ENCODE measurements at regions not wholly inside any gene's neighbourhood (a gene's known extent, or its start where the extent isn't known, plus 50 kb on each side); places are given as distances from the start of the nearest gene placed in this dataset.

- DNase-seq (ENCODE audit: low read depth) (no peak), FAIRE-seq (no peak)
- no peak overlapping the region for H3K4me3 Mint-ChIP-seq (ENCODE audit: unreplicated experiment)
Measured at GRCh38 chr10:94238006-94238617, 124.6 kb downstream of the NOC3L start.

GRCh38 chr10:94239696-94240095, 123.0 kb downstream of the NOC3L start:
- no peak for TF ChIP-seq CTCF (IDR thresholded peaks at IDR 0.05; ENCODE audit: insufficient read depth, low read depth, low read length)
- TF ChIP-seq EZH2 (IDR thresholded peaks at IDR 0.05; ENCODE audit: insufficient read depth, low read length), result no peak
- H3K27ac ChIP-seq (ENCODE audit: low read depth, low read length), result no peak overlapping the region
- no peak overlapping the region for H3K27ac Mint-ChIP-seq (ENCODE audit: unreplicated experiment)

More at GRCh38 chr10:94238006-94238617, 124.6 kb downstream of the NOC3L start:
- Histone ChIP-seq H3K27me3 (ENCODE audit: insufficient read depth, low read length) (no peaks in the 10 kb centered on the region), H3K4me3 (ENCODE audit: insufficient read depth, low read depth, low read length) (no peak overlapping the region), H4K20me1 (ENCODE audit: insufficient read depth, low read length) (no peaks in the 10 kb centered on the region), H3K27ac (ENCODE audit: low read depth, low read length) (no peak overlapping the region), H3K79me2 (ENCODE audit: insufficient read depth, low read length) (no peaks in the 10 kb centered on the region), H3K4me1 (ENCODE audit: insufficient read depth, low read length) (no peaks in the 10 kb centered on the region), H3K36me3 (ENCODE audit: insufficient read depth, low read length) (no peaks in the 10 kb centered on the region), H3K9me3 (ENCODE audit: insufficient read depth, low read depth, low read length) (no peaks in the 10 kb centered on the region), H3K4me2 (ENCODE audit: low read length) (no peak overlapping the region), H2AFZ (ENCODE audit: low read depth, low read length) (no peak overlapping the region), H3K9ac (ENCODE audit: low read length) (no peak overlapping the region)
- Mint-ChIP-seq H3K36me3 (ENCODE audit: low read depth, unreplicated experiment) (no peaks in the 10 kb centered on the region), H3K4me1 (ENCODE audit: low read depth, unreplicated experiment) (no peaks in the 10 kb centered on the region), H3K9me3 (ENCODE audit: unreplicated experiment) (no peaks in the 10 kb centered on the region), H3K27ac (ENCODE audit: unreplicated experiment) (no peak overlapping the region), H3K27me3 (ENCODE audit: low read depth, unreplicated experiment) (peaks cover 3% of the 10 kb centered on the region)
- TF ChIP-seq CTCF (IDR thresholded peaks at IDR 0.05; ENCODE audit: insufficient read depth, low read depth, low read length) (no peak), EZH2 (IDR thresholded peaks at IDR 0.05; ENCODE audit: insufficient read depth, low read length) (no peak)

GRCh38 chr10:94240491-94240890, 122.2 kb downstream of the NOC3L start:
- H3K27ac Mint-ChIP-seq (ENCODE audit: unreplicated experiment), result no peak overlapping the region

More at GRCh38 chr10:94239696-94240095, 123.0 kb downstream of the NOC3L start:
- no peak for DNase-seq (ENCODE audit: low read depth)
- Mint-ChIP-seq H3K9me3 (ENCODE audit: unreplicated experiment) (no peaks in the 10 kb centered on the region), H3K4me1 (ENCODE audit: low read depth, unreplicated experiment) (no peaks in the 10 kb centered on the region), H3K4me3 (ENCODE audit: unreplicated experiment) (no peak overlapping the region), H3K36me3 (ENCODE audit: low read depth, unreplicated experiment) (no peaks in the 10 kb centered on the region), H3K27me3 (ENCODE audit: low read depth, unreplicated experiment) (no peaks in the 10 kb centered on the region)
- no peak for FAIRE-seq
- H3K36me3 ChIP-seq (ENCODE audit: insufficient read depth, low read length), result no peaks in the 10 kb centered on the region
- no peak overlapping the region for H3K4me2 ChIP-seq (ENCODE audit: low read length)
- H3K4me1 ChIP-seq (ENCODE audit: insufficient read depth, low read length), result no peaks in the 10 kb centered on the region
- H3K4me3 ChIP-seq (ENCODE audit: insufficient read depth, low read depth, low read length), result no peak overlapping the region
- no peaks in the 10 kb centered on the region for H3K79me2 ChIP-seq (ENCODE audit: insufficient read depth, low read length)
- H3K9ac ChIP-seq (ENCODE audit: low read length), result no peak overlapping the region
- H3K9me3 ChIP-seq (ENCODE audit: insufficient read depth, low read depth, low read length), result no peaks in the 10 kb centered on the region
- no peak overlapping the region for H2AFZ ChIP-seq (ENCODE audit: low read depth, low read length)
- no peaks in the 10 kb centered on the region for H3K27me3 ChIP-seq (ENCODE audit: insufficient read depth, low read length)
- H4K20me1 ChIP-seq (ENCODE audit: insufficient read depth, low read length), result no peaks in the 10 kb centered on the region

More at GRCh38 chr10:94240491-94240890, 122.2 kb downstream of the NOC3L start:
- Mint-ChIP-seq H3K36me3 (ENCODE audit: low read depth, unreplicated experiment) (no peaks in the 10 kb centered on the region), H3K27me3 (ENCODE audit: low read depth, unreplicated experiment) (no peaks in the 10 kb centered on the region), H3K4me3 (ENCODE audit: unreplicated experiment) (no peak overlapping the region), H3K4me1 (ENCODE audit: low read depth, unreplicated experiment) (no peaks in the 10 kb centered on the region), H3K9me3 (ENCODE audit: unreplicated experiment) (no peaks in the 10 kb centered on the region)
- no peaks in the 10 kb centered on the region for H3K4me1 ChIP-seq (ENCODE audit: insufficient read depth, low read length)
- no peak overlapping the region for H3K27ac ChIP-seq (ENCODE audit: low read depth, low read length)
- no peaks in the 10 kb centered on the region for H4K20me1 ChIP-seq (ENCODE audit: insufficient read depth, low read length)
- H3K9me3 ChIP-seq (ENCODE audit: insufficient read depth, low read depth, low read length), result no peaks in the 10 kb centered on the region
- no peak overlapping the region for H3K4me2 ChIP-seq (ENCODE audit: low read length)
- FAIRE-seq (peak; percentile 23), DNase-seq (ENCODE audit: low read depth) (no peak)
- H3K4me3 ChIP-seq (ENCODE audit: insufficient read depth, low read depth, low read length), result no peak overlapping the region
- H3K9ac ChIP-seq (ENCODE audit: low read length), result no peak overlapping the region
- no peaks in the 10 kb centered on the region for H3K79me2 ChIP-seq (ENCODE audit: insufficient read depth, low read length)
- TF ChIP-seq CTCF (IDR thresholded peaks at IDR 0.05; ENCODE audit: insufficient read depth, low read depth, low read length) (no peak), EZH2 (IDR thresholded peaks at IDR 0.05; ENCODE audit: insufficient read depth, low read length) (no peak)
- no peaks in the 10 kb centered on the region for H3K27me3 ChIP-seq (ENCODE audit: insufficient read depth, low read length)
- no peaks in the 10 kb centered on the region for H3K36me3 ChIP-seq (ENCODE audit: insufficient read depth, low read length)
- no peak overlapping the region for H2AFZ ChIP-seq (ENCODE audit: low read depth, low read length)
